NCI-H82 treated with DMSO at 0.1 percent for 48 hours (cell line): ENCODE measurements at regions not wholly inside any gene's neighbourhood (a gene's known extent, or its start where the extent isn't known, plus 50 kb on each side); places are given as distances from the start of the nearest gene placed in this dataset.
A peak's percentile ranks its signal among the peaks of the same experiment; 100 is the strongest.
"Not testable (repeated sequence)": the region's sequence is repeated elsewhere in the genome, so short reads cannot be mapped to it uniquely, and the experiment has no call there.

Experiments used
- DNase-seq: peaks from one replicate; lab custom pipeline; 2025; ENCODE audit not compliant: unreplicated experiment; lab: John Stamatoyannopoulos, UW

DNA sequence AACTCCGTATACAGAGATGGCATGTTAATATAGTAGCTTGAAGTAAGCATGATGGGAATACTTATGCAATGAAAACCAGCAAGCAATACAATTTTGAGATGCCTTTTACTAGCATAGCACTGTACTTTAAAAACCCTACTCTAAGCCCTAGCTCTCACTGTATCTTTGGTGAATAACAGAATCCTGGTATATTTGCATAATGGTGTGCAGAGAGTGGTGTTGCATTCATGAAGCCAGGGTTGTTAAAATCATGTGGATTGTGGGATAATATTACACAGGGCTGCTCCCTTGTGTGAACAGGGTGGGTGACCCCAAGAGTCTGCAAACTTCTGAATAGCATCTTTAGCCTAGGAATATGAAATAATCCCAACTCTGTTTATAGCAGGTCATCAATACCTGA, 105.2 kb upstream of the BMP2 start:
- no peak for DNase-seq

GRCh38 chr20:6660441-6660840, 107.0 kb upstream of the BMP2 start:
- no peak for DNase-seq

GRCh38 chr20:6658909-6659308, 108.6 kb upstream of the BMP2 start:
- not testable (repeated sequence) for DNase-seq

GRCh38 chr20:6657904-6658303, 109.6 kb upstream of the BMP2 start:
- DNase-seq = no peak

GRCh38 chr20:6657111-6657510, 110.4 kb upstream of the BMP2 start:
- DNase-seq = no peak

DNA sequence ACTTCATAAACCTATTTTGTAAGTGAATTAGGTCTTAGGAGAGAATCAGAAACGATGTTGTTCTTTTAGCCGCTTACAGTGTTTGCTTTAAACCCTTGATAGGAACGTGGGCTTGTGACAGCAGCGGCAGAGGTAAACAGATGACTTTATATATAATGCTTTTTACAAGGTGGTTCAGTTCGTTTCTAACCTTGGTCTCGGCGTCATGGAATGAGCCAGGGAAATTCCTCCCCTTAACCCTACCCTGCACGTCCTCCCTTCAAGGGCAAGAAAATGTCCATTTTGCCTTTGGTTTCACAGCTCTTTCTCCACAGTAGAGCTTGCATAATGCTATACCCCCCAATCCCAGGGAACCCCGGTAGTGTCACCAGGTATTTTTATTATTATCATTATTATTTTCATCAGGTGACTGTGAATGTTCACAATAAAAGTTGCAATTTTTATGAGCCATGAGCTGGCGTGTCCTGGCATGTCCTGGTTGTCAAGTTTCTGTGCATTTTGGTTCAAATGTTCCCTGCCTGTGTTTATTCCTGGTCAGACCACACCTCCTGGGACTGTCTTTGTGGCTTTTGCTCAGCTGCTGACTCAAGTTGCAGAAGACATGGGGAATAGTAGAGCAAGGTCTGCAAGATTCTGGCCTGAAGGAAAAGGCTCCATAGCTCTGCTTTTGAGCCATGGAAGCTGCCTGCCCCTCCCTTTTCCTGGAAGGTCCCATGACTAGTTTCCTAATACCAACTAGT, 112.8 kb upstream of the BMP2 start:
- no peak for DNase-seq

- DNase-seq = no peak
These were observed 115.9 kb upstream of the BMP2 start for GRCh38 chr20:6651561-6651960.

GRCh38 chr20:6651016-6651415, 116.5 kb upstream of the BMP2 start:
- no peak for DNase-seq

GRCh38 chr20:6646021-6646636, 121.4 kb upstream of the BMP2 start:
- DNase-seq = no peak

DNA sequence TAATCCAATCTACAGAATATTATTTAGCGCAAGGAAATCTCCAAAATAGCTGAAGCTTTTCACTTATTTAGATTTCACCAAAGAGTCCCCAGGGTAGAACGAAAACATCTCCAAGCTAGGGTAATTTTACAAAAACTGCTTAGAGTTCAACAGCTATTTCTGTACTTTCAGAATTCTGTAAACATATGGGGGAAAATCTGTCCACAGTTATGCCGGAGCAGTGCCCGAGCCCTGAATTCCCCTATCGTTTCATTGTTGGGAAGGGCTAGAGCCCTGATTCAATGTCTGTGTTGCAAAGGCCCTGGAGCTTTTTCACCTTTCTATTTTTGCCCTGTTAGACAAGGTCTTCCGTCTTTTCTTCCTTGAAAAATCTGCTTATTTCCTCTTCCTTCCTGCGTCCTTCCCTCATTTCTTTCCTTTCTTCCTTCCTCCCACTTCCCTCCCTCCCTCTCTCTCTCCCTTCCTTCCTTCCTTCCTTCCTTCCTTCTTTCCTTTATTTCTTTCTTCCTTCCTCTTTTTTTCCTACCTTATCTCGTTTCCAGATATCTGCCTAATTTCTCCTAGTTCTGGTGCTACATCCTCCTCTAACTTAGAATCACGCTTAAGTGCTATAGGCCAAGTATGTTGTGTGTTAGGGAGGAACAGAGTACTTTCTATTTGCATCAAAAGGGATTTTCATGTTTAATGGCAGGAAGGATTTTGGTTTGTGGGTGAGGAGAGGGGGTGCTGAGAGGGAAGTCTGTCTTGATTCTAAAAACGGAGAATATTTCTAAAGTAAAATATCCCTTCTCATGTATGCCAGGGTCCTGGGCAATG, 122.5 kb upstream of the BMP2 start:
- no peak for DNase-seq

DNA sequence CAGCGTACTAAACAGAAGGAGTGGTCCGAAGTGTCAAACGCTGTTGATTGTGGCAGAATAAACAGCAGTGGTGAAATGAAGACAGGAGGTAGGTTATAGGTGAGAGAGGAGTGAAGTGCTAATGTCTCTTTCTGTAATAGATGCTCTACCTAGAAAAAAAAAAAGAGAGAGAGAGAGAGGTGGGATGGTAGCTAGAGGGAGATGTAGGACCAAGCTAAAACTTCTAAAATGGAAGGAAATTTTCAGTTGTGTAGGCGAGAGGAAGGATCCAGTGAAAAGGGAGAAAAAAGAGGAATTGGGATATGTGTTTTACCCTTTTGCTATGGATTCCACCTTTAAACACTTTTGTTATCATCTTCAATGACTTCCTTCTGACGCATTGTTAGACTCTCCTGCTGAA, 126.5 kb upstream of the BMP2 start:
- no peak for DNase-seq

DNA sequence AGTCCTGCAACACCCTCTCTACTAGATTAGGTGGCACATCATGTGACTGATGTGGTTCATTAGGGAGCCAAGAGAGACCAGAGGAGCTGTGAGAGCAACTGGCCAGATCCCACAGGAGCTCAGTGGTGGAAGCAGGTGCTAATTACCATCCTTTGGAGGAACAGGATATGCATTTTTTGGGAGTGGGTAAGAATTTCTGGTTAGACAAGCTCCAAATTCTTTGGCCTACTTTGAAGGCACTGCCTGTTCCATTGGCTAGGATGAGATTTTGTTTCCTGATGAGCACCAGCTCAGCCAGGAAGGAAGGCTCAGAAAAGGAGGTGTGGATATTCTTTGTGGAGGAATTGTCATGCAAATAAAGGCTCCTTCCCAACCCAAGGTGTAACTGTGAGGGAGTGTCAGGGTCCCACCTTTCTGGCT, 130.3 kb upstream of the BMP2 start:
- DNase-seq = no peak

GRCh38 chr20:6636209-6637159, 131.0 kb upstream of the BMP2 start:
- peak; percentile 24 for DNase-seq

DNA sequence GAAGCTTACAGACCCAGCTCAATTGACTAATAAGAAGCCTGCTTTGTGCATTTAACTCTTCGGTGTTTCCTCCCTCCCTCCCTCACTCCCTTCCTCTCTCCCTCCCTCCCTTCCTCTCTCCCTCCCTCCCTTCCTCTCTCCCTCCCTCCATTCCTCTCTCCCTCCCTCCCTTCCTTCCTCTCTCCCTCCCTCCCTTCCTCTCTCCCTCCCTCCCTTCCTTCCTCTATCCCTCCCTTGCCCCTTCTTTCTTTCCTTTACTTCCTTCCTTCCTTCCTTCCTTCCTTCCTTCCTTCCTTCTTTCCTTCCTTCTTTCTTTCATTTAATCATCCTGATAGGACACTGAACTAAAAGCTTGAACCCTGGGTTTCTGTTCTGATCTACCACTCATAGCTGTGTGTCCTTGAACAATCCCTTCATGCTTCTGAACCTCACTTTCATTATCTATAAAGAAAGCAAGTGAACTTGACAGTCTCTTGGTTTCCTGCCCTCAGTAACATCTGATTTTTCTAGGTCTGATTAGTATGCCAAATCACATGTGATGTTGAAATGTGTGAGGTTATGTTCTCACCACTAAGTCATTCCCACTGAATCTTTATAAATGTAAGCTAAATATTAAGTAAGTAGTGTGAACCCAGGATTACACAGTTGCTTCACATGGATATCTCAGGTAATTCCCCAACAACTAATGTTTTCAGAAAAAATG, 132.3 kb upstream of the BMP2 start:
- DNase-seq = no peak

GRCh38 chr20:6632187-6632586, 135.3 kb upstream of the BMP2 start:
- DNase-seq = peak; percentile 22

GRCh38 chr20:6630514-6630913, 137.0 kb upstream of the BMP2 start:
- DNase-seq = no peak

- DNase-seq = no peak
These were observed 137.9 kb upstream of the BMP2 start for GRCh38 chr20:6629564-6629963.

DNA sequence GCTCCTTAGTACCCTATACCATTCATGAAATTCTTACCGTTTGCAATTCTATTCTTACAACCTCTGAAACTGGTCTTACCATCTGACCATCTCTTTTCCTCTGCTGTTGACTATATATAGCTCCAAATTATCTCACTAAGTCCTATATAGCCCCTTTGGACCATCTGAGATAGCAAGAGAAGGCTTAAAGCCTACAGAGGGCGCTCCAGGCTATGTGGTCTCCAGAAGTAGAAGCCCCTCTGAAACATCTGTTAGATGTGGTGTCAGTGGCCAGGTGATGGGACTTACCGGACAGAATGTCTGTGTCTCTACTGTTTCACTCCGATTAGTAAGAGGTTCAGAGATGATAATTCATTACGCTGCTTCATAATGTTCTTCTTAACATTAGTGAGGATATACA, 140.7 kb upstream of the BMP2 start:
- no peak for DNase-seq

- no peak for DNase-seq
These were observed 143.5 kb upstream of the BMP2 start for GRCh38 chr20:6623989-6624388.

- no peak for DNase-seq
These were observed 145.4 kb upstream of the BMP2 start for GRCh38 chr20:6622041-6622440.
